GM23338 (cell line): ENCODE measurements at regions not wholly inside any gene's neighbourhood (a gene's known extent, or its start where the extent isn't known, plus 50 kb on each side); places are given as distances from the start of the nearest gene placed in this dataset.
"Not testable (repeated sequence)": the region's sequence is repeated elsewhere in the genome, so short reads cannot be mapped to it uniquely, and the experiment has no call there.

Source experiments
- ATAC-seq: fragments of 200-7000 bp; cut with Tn5 transposase; 3 replicates; pipeline ENCODE4 v1.9.1; 2020
- DNase-seq: peaks from one replicate; pipeline ENCODE4 v3.0.0-alpha.2; 2015; ENCODE audit warnings: low spot score
- H2AFZ ChIP-seq: fragments of 200-600 bp; sonication (generic); 2 replicates; pipeline ENCODE4 v1.8.0; 2016; ENCODE audit warnings: antibody characterized with exemption, mild to moderate bottlenecking, moderate library complexity
- H3F3A ChIP-seq: fragments of 200-600 bp; sonication (generic); replicated peaks from 2 replicates; pipeline ENCODE4 v1.8.0; 2017; ENCODE audit warnings: antibody characterized with exemption, mixed run types, low read depth
- H3K27ac ChIP-seq: fragments of 200-600 bp; sonication (generic); 2 replicates; pipeline ENCODE4 v1.6.1; 2016; ENCODE audit warnings: low read depth
- H3K27me3 ChIP-seq: fragments of 200-600 bp; sonication (generic); 2 replicates; pipeline ENCODE4 v1.8.0; 2016; ENCODE audit warnings: mild to moderate bottlenecking, mixed run types, moderate library complexity; ENCODE audit not compliant: insufficient read depth
- H3K36me3 ChIP-seq: fragments of 200-600 bp; sonication (generic); 2 replicates; pipeline ENCODE4 v1.8.0; 2016; ENCODE audit warnings: mild to moderate bottlenecking; ENCODE audit not compliant: insufficient read depth
- H3K4me1 ChIP-seq: fragments of 200-600 bp; sonication (generic); 2 replicates; pipeline ENCODE4 v1.8.0; 2016; ENCODE audit warnings: mild to moderate bottlenecking, moderate library complexity; ENCODE audit not compliant: insufficient read depth
- H3K4me2 ChIP-seq: fragments of 200-600 bp; sonication (generic); 2 replicates; pipeline ENCODE4 v1.7.1; 2017; ENCODE audit warnings: mixed run types
- H3K4me3 ChIP-seq: fragments of 200-600 bp; sonication (generic); 2 replicates; pipeline ENCODE4 v1.6.1; 2016; ENCODE audit warnings: mixed run types
- H3K79me2 ChIP-seq: fragments of 200-600 bp; sonication (generic); replicated peaks from 2 replicates; pipeline ENCODE4 v1.8.0; 2017; ENCODE audit warnings: mild to moderate bottlenecking; ENCODE audit not compliant: insufficient read depth
- H3K9me2 ChIP-seq: fragments of 200-600 bp; sonication (generic); 2 replicates; pipeline ENCODE4 v1.8.0; 2017; ENCODE audit not compliant: insufficient read depth
- H4K20me1 ChIP-seq: fragments of 200-600 bp; sonication (generic); replicated peaks from 2 replicates; pipeline ENCODE4 v1.8.0; 2017; ENCODE audit warnings: mild to moderate bottlenecking; ENCODE audit not compliant: insufficient read depth
- H3K27ac Mint-ChIP-seq: 2 replicates; pipeline ENCODE4 v1.8.0; 2020; ENCODE audit warnings: inconsistent platforms, mild to moderate bottlenecking, moderate library complexity, mixed read lengths
- H3K27me3 Mint-ChIP-seq: 3 replicates; pipeline ENCODE4 v1.8.0; 2022; ENCODE audit warnings: low read depth, mild to moderate bottlenecking, moderate library complexity, mixed read lengths, inconsistent platforms; ENCODE audit not compliant: insufficient read depth, poor library complexity
- H3K36me3 Mint-ChIP-seq: 3 replicates; pipeline ENCODE4 v1.8.0; 2021; ENCODE audit warnings: low read depth, mild to moderate bottlenecking, inconsistent platforms, moderate library complexity, mixed read lengths
- H3K4me1 Mint-ChIP-seq: 3 replicates; pipeline ENCODE4 v1.8.0; 2020; ENCODE audit warnings: mild to moderate bottlenecking, inconsistent platforms, mixed read lengths
- H3K4me3 Mint-ChIP-seq: 3 replicates; pipeline ENCODE4 v1.8.0; 2021; ENCODE audit warnings: moderate library complexity, mild to moderate bottlenecking, inconsistent platforms, mixed read lengths
- H3K9me3 Mint-ChIP-seq: 3 replicates; pipeline ENCODE4 v1.8.0; 2020; ENCODE audit warnings: moderate library complexity, mild to moderate bottlenecking, inconsistent platforms, mixed read lengths
- EZH2 ChIP-seq: fragments of 200-600 bp; sonication (generic); IDR thresholded peaks from one replicate; pipeline ENCODE4 v1.8.0; 2017; ENCODE audit warnings: antibody characterized with exemption, mild to moderate bottlenecking, low read depth; ENCODE audit not compliant: unreplicated experiment
- JUNB ChIP-seq: IDR thresholded peaks from one replicate; pipeline ENCODE4 v1.6.1; 2016; ENCODE audit warnings: antibody characterized with exemption; ENCODE audit not compliant: unreplicated experiment
- NANOG ChIP-seq: IDR thresholded peaks from 2 replicates; pipeline ENCODE4 v1.6.1; 2016; ENCODE audit warnings: antibody characterized with exemption, borderline replicate concordance
- POLR2AphosphoS5 ChIP-seq: IDR thresholded peaks from 2 replicates; pipeline ENCODE4 v1.6.1; 2016; ENCODE audit warnings: antibody characterized with exemption, low read depth
- STAT1 ChIP-seq: IDR thresholded peaks from one replicate; pipeline ENCODE4 v1.6.1; 2016; ENCODE audit warnings: antibody characterized with exemption; ENCODE audit not compliant: unreplicated experiment
- ZNF114 ChIP-seq: fragments of 250-450 bp; sonication (Bioruptor Pico); IDR thresholded peaks from 2 replicates; pipeline ENCODE4 v1.5.0; 2020; ENCODE audit warnings: mild to moderate bottlenecking, moderate library complexity
- ZNF331 ChIP-seq: fragments of 250-450 bp; sonication (Bioruptor Pico); IDR thresholded peaks from 2 replicates; pipeline ENCODE4 v1.5.0; 2020; ENCODE audit warnings: low read depth, mild to moderate bottlenecking, moderate library complexity
- TF ChIP-seq, protein P1 (sequence below): IDR thresholded peaks from one replicate; pipeline ENCODE4 v1.6.1; 2018; ENCODE audit warnings: antibody characterized with exemption; ENCODE audit not compliant: unreplicated experiment
- TF ChIP-seq, protein P2 (sequence below): IDR thresholded peaks from 2 replicates; pipeline ENCODE4 v1.6.1; 2016; ENCODE audit warnings: antibody characterized with exemption
- TF ChIP-seq, protein P3 (sequence below), 2 experiments: fragments of 200-600 bp in 1 of 2; sonication (generic) in 1 of 2; conservative IDR thresholded peaks; 2 replicates each; pipeline versions ENCODE4 v1.5.1 to v1.6.1; 2016 to 2017; ENCODE audit warnings: antibody characterized with exemption in 2 of 2, low read depth in 2 of 2, mild to moderate bottlenecking in 2 of 2, moderate library complexity in 1 of 2

DNA sequence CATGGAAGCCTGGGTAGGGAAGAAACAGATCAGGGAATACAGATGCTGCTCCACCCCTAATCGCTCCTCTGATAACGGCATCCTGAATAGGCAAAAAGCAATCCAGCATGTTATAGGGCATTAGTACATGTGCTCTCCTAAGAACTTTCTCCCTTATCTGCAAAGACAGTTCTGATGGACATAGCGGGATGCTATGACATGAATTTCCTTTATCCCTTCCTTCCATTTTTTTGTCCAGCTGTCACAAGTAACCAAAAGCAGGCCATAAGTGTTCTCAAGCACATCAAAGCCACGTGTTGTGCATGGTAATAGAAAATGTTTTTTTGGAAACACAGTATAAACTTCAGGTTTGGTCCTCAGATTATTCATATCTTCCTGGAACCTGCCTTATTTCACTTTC lies 141.4 kb upstream of the MON1B start:
- H3K4me3 ChIP-seq = no peak overlapping the region
- no peaks in the 10 kb centered on the region for H4K20me1 ChIP-seq
- H3K27ac Mint-ChIP-seq = no peak overlapping the region
- no peak overlapping the region for H3K27ac ChIP-seq
- H3F3A ChIP-seq = no peaks in the 10 kb centered on the region
- no peak for TF ChIP-seq POLR2AphosphoS5
- no peak for TF ChIP-seq ZNF114 (CRISPR knock-in tag)
- no peak for TF ChIP-seq NANOG
- no peak for TF ChIP-seq EZH2
- TF ChIP-seq, protein P1, sequence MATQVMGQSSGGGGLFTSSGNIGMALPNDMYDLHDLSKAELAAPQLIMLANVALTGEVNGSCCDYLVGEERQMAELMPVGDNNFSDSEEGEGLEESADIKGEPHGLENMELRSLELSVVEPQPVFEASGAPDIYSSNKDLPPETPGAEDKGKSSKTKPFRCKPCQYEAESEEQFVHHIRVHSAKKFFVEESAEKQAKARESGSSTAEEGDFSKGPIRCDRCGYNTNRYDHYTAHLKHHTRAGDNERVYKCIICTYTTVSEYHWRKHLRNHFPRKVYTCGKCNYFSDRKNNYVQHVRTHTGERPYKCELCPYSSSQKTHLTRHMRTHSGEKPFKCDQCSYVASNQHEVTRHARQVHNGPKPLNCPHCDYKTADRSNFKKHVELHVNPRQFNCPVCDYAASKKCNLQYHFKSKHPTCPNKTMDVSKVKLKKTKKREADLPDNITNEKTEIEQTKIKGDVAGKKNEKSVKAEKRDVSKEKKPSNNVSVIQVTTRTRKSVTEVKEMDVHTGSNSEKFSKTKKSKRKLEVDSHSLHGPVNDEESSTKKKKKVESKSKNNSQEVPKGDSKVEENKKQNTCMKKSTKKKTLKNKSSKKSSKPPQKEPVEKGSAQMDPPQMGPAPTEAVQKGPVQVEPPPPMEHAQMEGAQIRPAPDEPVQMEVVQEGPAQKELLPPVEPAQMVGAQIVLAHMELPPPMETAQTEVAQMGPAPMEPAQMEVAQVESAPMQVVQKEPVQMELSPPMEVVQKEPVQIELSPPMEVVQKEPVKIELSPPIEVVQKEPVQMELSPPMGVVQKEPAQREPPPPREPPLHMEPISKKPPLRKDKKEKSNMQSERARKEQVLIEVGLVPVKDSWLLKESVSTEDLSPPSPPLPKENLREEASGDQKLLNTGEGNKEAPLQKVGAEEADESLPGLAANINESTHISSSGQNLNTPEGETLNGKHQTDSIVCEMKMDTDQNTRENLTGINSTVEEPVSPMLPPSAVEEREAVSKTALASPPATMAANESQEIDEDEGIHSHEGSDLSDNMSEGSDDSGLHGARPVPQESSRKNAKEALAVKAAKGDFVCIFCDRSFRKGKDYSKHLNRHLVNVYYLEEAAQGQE = no peak
- TF ChIP-seq, protein P2, sequence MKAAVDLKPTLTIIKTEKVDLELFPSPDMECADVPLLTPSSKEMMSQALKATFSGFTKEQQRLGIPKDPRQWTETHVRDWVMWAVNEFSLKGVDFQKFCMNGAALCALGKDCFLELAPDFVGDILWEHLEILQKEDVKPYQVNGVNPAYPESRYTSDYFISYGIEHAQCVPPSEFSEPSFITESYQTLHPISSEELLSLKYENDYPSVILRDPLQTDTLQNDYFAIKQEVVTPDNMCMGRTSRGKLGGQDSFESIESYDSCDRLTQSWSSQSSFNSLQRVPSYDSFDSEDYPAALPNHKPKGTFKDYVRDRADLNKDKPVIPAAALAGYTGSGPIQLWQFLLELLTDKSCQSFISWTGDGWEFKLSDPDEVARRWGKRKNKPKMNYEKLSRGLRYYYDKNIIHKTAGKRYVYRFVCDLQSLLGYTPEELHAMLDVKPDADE = no peak
- no peak for TF ChIP-seq STAT1
- TF ChIP-seq ZNF331 (CRISPR knock-in tag) = no peak
- TF ChIP-seq, protein P3, sequence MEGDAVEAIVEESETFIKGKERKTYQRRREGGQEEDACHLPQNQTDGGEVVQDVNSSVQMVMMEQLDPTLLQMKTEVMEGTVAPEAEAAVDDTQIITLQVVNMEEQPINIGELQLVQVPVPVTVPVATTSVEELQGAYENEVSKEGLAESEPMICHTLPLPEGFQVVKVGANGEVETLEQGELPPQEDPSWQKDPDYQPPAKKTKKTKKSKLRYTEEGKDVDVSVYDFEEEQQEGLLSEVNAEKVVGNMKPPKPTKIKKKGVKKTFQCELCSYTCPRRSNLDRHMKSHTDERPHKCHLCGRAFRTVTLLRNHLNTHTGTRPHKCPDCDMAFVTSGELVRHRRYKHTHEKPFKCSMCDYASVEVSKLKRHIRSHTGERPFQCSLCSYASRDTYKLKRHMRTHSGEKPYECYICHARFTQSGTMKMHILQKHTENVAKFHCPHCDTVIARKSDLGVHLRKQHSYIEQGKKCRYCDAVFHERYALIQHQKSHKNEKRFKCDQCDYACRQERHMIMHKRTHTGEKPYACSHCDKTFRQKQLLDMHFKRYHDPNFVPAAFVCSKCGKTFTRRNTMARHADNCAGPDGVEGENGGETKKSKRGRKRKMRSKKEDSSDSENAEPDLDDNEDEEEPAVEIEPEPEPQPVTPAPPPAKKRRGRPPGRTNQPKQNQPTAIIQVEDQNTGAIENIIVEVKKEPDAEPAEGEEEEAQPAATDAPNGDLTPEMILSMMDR (conservative IDR thresholded peaks at IDR 0.05; ENCODE audit: low read depth in 2 of 2) = no peak
- TF ChIP-seq JUNB = no peak
- no peaks in the 10 kb centered on the region for H3K36me3 Mint-ChIP-seq
- no peaks in the 10 kb centered on the region for H3K36me3 ChIP-seq
- H3K9me2 ChIP-seq = no peaks in the 10 kb centered on the region
- no peaks in the 10 kb centered on the region for H3K27me3 ChIP-seq
- DNase-seq = no peak
- ATAC-seq = no peak
- H3K4me1 ChIP-seq = no peaks in the 10 kb centered on the region
- H3K9me3 Mint-ChIP-seq = peaks cover 41% of the 10 kb centered on the region
- H3K4me3 Mint-ChIP-seq = no peak overlapping the region
- no peaks in the 10 kb centered on the region for H3K79me2 ChIP-seq
- H2AFZ ChIP-seq = no peak overlapping the region
- no peak overlapping the region for H3K4me2 ChIP-seq
- H3K27me3 Mint-ChIP-seq = no peaks in the 10 kb centered on the region
- no peaks in the 10 kb centered on the region for H3K4me1 Mint-ChIP-seq

DNA sequence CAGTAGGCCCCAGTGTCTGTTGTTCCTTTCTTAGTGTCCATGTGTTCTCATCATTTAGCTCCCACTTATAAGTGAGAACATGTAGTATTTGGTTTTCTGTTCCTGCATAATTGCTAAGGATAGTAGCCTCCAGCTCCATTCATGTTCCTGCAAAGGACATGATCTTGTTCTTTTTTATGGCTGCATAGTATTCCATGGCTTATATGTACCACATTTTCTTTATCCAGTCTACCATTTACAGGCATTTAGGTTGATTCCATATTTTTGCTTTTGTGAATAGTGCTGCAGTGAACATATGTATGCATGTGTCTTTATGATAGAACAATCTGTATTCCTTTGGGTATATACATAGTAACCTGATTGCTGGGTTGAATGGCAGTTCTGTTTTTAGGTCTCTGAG lies 134.4 kb upstream of the MON1B start:
- H3K27me3 ChIP-seq, H3K27ac ChIP-seq, H3K36me3 Mint-ChIP-seq, H3K27me3 Mint-ChIP-seq, DNase-seq, H3K4me3 ChIP-seq, H3K36me3 ChIP-seq, H3K4me1 ChIP-seq, H4K20me1 ChIP-seq, H3K27ac Mint-ChIP-seq, H3K79me2 ChIP-seq, H3K4me3 Mint-ChIP-seq, H3K9me2 ChIP-seq, H3K4me1 Mint-ChIP-seq, H3F3A ChIP-seq, ATAC-seq, H2AFZ ChIP-seq, H3K4me2 ChIP-seq: not testable (repeated sequence)
- peaks cover 20% of the 10 kb centered on the region for H3K9me3 Mint-ChIP-seq
